ENCODE measurements at regions not wholly inside any gene's neighbourhood (a gene's known extent, or its start where the extent isn't known, plus 50 kb on each side); places are given as distances from the start of the nearest gene placed in this dataset.

GRCh38 chr15:66850996-66851310 lies 148.9 kb downstream of the SMAD6 start:
- POLR2A ChIA-PET = interaction anchor here (0.8 to 4.0 kb wide), 13 partner anchors 7 to 353 kb away, joined by 3 to 31 read pairs (median 4); partner anchors contain the start of genes SMAD6 and SNAPC5
- CTCF ChIA-PET = interaction anchor here (0.7 to 3.7 kb wide), 39 partner anchors 8 to 351 kb away, joined by 3 to 28 read pairs (median 5); no protein-coding TSS in a partner anchor
- TF ChIP-seq HDGF (IDR thresholded peaks at IDR 0.05; ENCODE audit: borderline replicate concordance) = no peak
- no peak for TF ChIP-seq SUZ12 (IDR thresholded peaks at IDR 0.05)
- no peak for TF ChIP-seq BHLHE40 (IDR thresholded peaks at IDR 0.05; ENCODE audit: borderline replicate concordance)
- no peak for TF ChIP-seq FOXK2 (IDR thresholded peaks at IDR 0.05)
- no peak for TF ChIP-seq ARNT (IDR thresholded peaks at IDR 0.05)
- no peak for TF ChIP-seq ELF4 (IDR thresholded peaks at IDR 0.05)
- TF ChIP-seq NFRKB (IDR thresholded peaks at IDR 0.05) = no peak
- no peak for TF ChIP-seq ZNF384 (IDR thresholded peaks at IDR 0.05)
- TF ChIP-seq LEF1 (IDR thresholded peaks at IDR 0.05; ENCODE audit: borderline replicate concordance) = no peak
- no peak for TF ChIP-seq FOXA1 (IDR thresholded peaks at IDR 0.05)
- no peak for TF ChIP-seq CTBP1 (IDR thresholded peaks at IDR 0.05; ENCODE audit: borderline replicate concordance)
- TF ChIP-seq SP1 (IDR thresholded peaks at IDR 0.05) = no peak
- no peak for TF ChIP-seq PKNOX1 (IDR thresholded peaks at IDR 0.05)
- no peak for DNase-seq (ENCODE audit: extremely low spot score)

- peak; percentile 92 for DNase-seq (ENCODE audit: extremely low spot score)
- CTCF ChIA-PET = interaction anchor here (0.6 to 3.7 kb wide), 59 partner anchors 9 to 515 kb away, joined by 3 to 28 read pairs (median 4); no protein-coding TSS in a partner anchor
- POLR2A ChIA-PET = interaction anchor here (0.6 to 4.0 kb wide), 16 partner anchors 8 to 465 kb away, joined by 3 to 31 read pairs (median 4); partner anchors contain the start of genes MAP2K1, SMAD6 and SNAPC5
- TF ChIP-seq SUZ12 (IDR thresholded peaks at IDR 0.05) = no peak
- TF ChIP-seq FOXA1 (IDR thresholded peaks at IDR 0.05) = no peak
- TF ChIP-seq TARDBP (IDR thresholded peaks at IDR 0.05) = no peak
- TF ChIP-seq FOXK2 (IDR thresholded peaks at IDR 0.05) = no peak
- no peak for TF ChIP-seq ELF4 (IDR thresholded peaks at IDR 0.05)
- no peak for TF ChIP-seq SP1 (IDR thresholded peaks at IDR 0.05)
- TF ChIP-seq BHLHE40 (IDR thresholded peaks at IDR 0.05; ENCODE audit: borderline replicate concordance) = no peak
- TF ChIP-seq FOXM1 (IDR thresholded peaks at IDR 0.05; ENCODE audit: borderline replicate concordance) = no peak
- peak; percentile 87 for TF ChIP-seq PKNOX1 (IDR thresholded peaks at IDR 0.05)
- no peak for TF ChIP-seq NFRKB (IDR thresholded peaks at IDR 0.05)
- TF ChIP-seq LEF1 (IDR thresholded peaks at IDR 0.05; ENCODE audit: borderline replicate concordance) = no peak
- TF ChIP-seq HDGF (IDR thresholded peaks at IDR 0.05; ENCODE audit: borderline replicate concordance) = no peak
- TF ChIP-seq CTBP1 (IDR thresholded peaks at IDR 0.05; ENCODE audit: borderline replicate concordance) = peak; percentile 22; the same call in 1 of the 2 replicates
- TF ChIP-seq L3MBTL2 (conservative IDR thresholded peaks at IDR 0.05) = 0 out of 2 replicates have a peak, but pooled peaks have one; percentile 16
- no peak for TF ChIP-seq ZNF384 (IDR thresholded peaks at IDR 0.05)
- no peak for TF ChIP-seq ARNT (IDR thresholded peaks at IDR 0.05)
Measured at GRCh38 chr15:66851311-66852063, 149.5 kb downstream of the SMAD6 start.

GRCh38 chr15:66852064-66852905 lies 150.2 kb downstream of the SMAD6 start:
- POLR2A ChIA-PET = interaction anchor here (0.6 to 4.0 kb wide), 8 partner anchors 9 to 466 kb away, joined by 3 to 31 read pairs (median 5); partner anchors contain the start of genes MAP2K1 and SMAD6
- no peak for DNase-seq (ENCODE audit: extremely low spot score)
- CTCF ChIA-PET = interaction anchor here (0.6 to 3.7 kb wide), 45 partner anchors 9 to 515 kb away, joined by 3 to 28 read pairs (median 4); no protein-coding TSS in a partner anchor
- TF ChIP-seq ZNF384 (IDR thresholded peaks at IDR 0.05) = no peak
- TF ChIP-seq HDGF (IDR thresholded peaks at IDR 0.05; ENCODE audit: borderline replicate concordance) = no peak
- TF ChIP-seq PKNOX1 (IDR thresholded peaks at IDR 0.05) = no peak
- TF ChIP-seq NFRKB (IDR thresholded peaks at IDR 0.05) = no peak
- TF ChIP-seq BHLHE40 (IDR thresholded peaks at IDR 0.05; ENCODE audit: borderline replicate concordance) = no peak

- ChIA-PET CTCF (interaction anchor here (0.6 to 1.6 kb wide), 21 partner anchors 16 to 692 kb away, joined by 3 to 6 read pairs (median 3); no protein-coding TSS in a partner anchor), POLR2A (interaction anchor here (0.6 to 4.0 kb wide), 4 partner anchors 9 to 152 kb away, joined by 3 to 31 read pairs (median 13); partner anchors contain the start of gene SMAD6)
- DNase-seq (ENCODE audit: extremely low spot score) = no peak
- TF ChIP-seq SUZ12 (IDR thresholded peaks at IDR 0.05) (no peak), ELF4 (IDR thresholded peaks at IDR 0.05) (no peak), FOXA1 (IDR thresholded peaks at IDR 0.05) (no peak), HDGF (IDR thresholded peaks at IDR 0.05; ENCODE audit: borderline replicate concordance) (no peak), ARNT (IDR thresholded peaks at IDR 0.05) (no peak), SP1 (IDR thresholded peaks at IDR 0.05) (no peak), BHLHE40 (IDR thresholded peaks at IDR 0.05; ENCODE audit: borderline replicate concordance) (no peak), FOXK2 (IDR thresholded peaks at IDR 0.05) (no peak), ZNF384 (IDR thresholded peaks at IDR 0.05) (no peak), FOXM1 (IDR thresholded peaks at IDR 0.05; ENCODE audit: borderline replicate concordance) (no peak), L3MBTL2 (conservative IDR thresholded peaks at IDR 0.05) (no peak), CTBP1 (IDR thresholded peaks at IDR 0.05; ENCODE audit: borderline replicate concordance) (no peak), PKNOX1 (IDR thresholded peaks at IDR 0.05) (no peak), NFRKB (IDR thresholded peaks at IDR 0.05) (no peak), TARDBP (IDR thresholded peaks at IDR 0.05) (no peak), LEF1 (IDR thresholded peaks at IDR 0.05; ENCODE audit: borderline replicate concordance) (no peak)
Measured at GRCh38 chr15:66854012-66854965, 152.3 kb downstream of the SMAD6 start.
